Fibroblast of lung (primary cell): ENCODE measurements at regions not wholly inside any gene's neighbourhood (a gene's known extent, or its start where the extent isn't known, plus 50 kb on each side); places are given as distances from the start of the nearest gene placed in this dataset.
A peak's percentile ranks its signal among the peaks of the same experiment; 100 is the strongest.

Experiments
- DNase-seq, 2 donors: peaks; one replicate each; pipeline versions ENCODE4 v3.0.0 to v3.0.0-alpha.2; 2010; ENCODE audit warnings: low read depth in 2 of 2
- H2AFZ ChIP-seq: 2 replicates; pipeline ENCODE4 v1.5.1; 2012; ENCODE audit warnings: low read length, control low read depth, inconsistent platforms
- H3K27ac ChIP-seq: 2 replicates; pipeline ENCODE4 v1.5.1; 2011; ENCODE audit warnings: low read length, control low read depth; ENCODE audit not compliant: insufficient read depth
- H3K27me3 ChIP-seq: 2 replicates; pipeline ENCODE4 v1.5.1; 2011; ENCODE audit warnings: mild to moderate bottlenecking, low read length; ENCODE audit not compliant: control insufficient read depth, insufficient read depth
- H3K36me3 ChIP-seq: 2 replicates; pipeline ENCODE4 v1.5.1; 2011; ENCODE audit warnings: low read length; ENCODE audit not compliant: control insufficient read depth, insufficient read depth
- H3K4me1 ChIP-seq: 2 replicates; pipeline ENCODE4 v1.5.1; 2011; ENCODE audit warnings: low read length; ENCODE audit not compliant: control insufficient read depth, insufficient read depth; ENCODE audit errors: extremely low read depth
- H3K4me2 ChIP-seq: 2 replicates; pipeline ENCODE4 v1.5.1; 2011; ENCODE audit warnings: low read length, control low read depth; ENCODE audit not compliant: insufficient read depth; ENCODE audit errors: extremely low read depth
- H3K4me3 ChIP-seq, 4 experiments: fragments of 200-600 bp in 1 of 4; sonication (generic) in 1 of 4; replicated peaks in 1 of 4; 2 replicates each; pipeline ENCODE4 v1.5.1; 2011 to 2016; ENCODE audit warnings: low read length in 4 of 4, low read depth in 3 of 4, mild to moderate bottlenecking in 3 of 4, control low read depth in 2 of 4, inconsistent platforms in 1 of 4, mixed read lengths in 1 of 4; ENCODE audit not compliant: insufficient read depth in 1 of 4; ENCODE audit errors: control extremely low read depth in 1 of 4
- H3K79me2 ChIP-seq: 2 replicates; pipeline ENCODE4 v1.5.1; 2012; ENCODE audit warnings: mild to moderate bottlenecking, low read length, inconsistent platforms; ENCODE audit not compliant: control insufficient read depth, insufficient read depth
- H3K9ac ChIP-seq: 2 replicates; pipeline ENCODE4 v1.5.1; 2011; ENCODE audit warnings: mild to moderate bottlenecking, low read length, control low read depth; ENCODE audit not compliant: insufficient read depth
- H3K9me3 ChIP-seq: 2 replicates; pipeline ENCODE4 v1.5.1; 2012; ENCODE audit warnings: low read depth, low read length; ENCODE audit not compliant: control insufficient read depth, insufficient read depth
- H4K20me1 ChIP-seq: 2 replicates; pipeline ENCODE4 v1.5.1; 2011; ENCODE audit warnings: low read length; ENCODE audit not compliant: control insufficient read depth, insufficient read depth; ENCODE audit errors: extremely low read depth
- EZH2 ChIP-seq: IDR thresholded peaks from 2 replicates; pipeline ENCODE4 v1.5.1; 2012; ENCODE audit warnings: low read length, control low read depth, mild to moderate bottlenecking; ENCODE audit errors: missing control alignments
- TF ChIP-seq, protein P1 (sequence below), 2 donors: IDR thresholded peaks in 1 of 2; conservative IDR thresholded peaks in 1 of 2; 1 replicate in 1 of 2; 2 replicates in 1 of 2; pipeline ENCODE4 v1.5.1; 2011 to 2012; ENCODE audit warnings: low read length in 2 of 2, control low read depth in 1 of 2, inconsistent platforms in 1 of 2, low read depth in 1 of 2, mild to moderate bottlenecking in 1 of 2

GRCh38 chr2:158038901-158039300 lies 62.8 kb upstream of the UPP2 start:
- H2AFZ ChIP-seq = no peak overlapping the region
- DNase-seq = no peak
- TF ChIP-seq, protein P1, sequence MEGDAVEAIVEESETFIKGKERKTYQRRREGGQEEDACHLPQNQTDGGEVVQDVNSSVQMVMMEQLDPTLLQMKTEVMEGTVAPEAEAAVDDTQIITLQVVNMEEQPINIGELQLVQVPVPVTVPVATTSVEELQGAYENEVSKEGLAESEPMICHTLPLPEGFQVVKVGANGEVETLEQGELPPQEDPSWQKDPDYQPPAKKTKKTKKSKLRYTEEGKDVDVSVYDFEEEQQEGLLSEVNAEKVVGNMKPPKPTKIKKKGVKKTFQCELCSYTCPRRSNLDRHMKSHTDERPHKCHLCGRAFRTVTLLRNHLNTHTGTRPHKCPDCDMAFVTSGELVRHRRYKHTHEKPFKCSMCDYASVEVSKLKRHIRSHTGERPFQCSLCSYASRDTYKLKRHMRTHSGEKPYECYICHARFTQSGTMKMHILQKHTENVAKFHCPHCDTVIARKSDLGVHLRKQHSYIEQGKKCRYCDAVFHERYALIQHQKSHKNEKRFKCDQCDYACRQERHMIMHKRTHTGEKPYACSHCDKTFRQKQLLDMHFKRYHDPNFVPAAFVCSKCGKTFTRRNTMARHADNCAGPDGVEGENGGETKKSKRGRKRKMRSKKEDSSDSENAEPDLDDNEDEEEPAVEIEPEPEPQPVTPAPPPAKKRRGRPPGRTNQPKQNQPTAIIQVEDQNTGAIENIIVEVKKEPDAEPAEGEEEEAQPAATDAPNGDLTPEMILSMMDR (conservative IDR thresholded peaks at IDR 0.05 in 1 of 2, IDR thresholded peaks at IDR 0.05 in 1 of 2; ENCODE audit: low read depth in 1 of 2, low read length in 2 of 2) = no peak
- no peak for TF ChIP-seq EZH2

GRCh38 chr2:158034198-158034866 lies 67.3 kb upstream of the UPP2 start:
- Histone ChIP-seq H3K9ac (no peak overlapping the region), H3K27me3 (no peaks in the 10 kb centered on the region), H2AFZ (no peak overlapping the region), H3K79me2 (no peaks in the 10 kb centered on the region), H3K4me3 (no peak overlapping the region), H3K36me3 (no peaks in the 10 kb centered on the region), H3K9me3 (no peaks in the 10 kb centered on the region), H4K20me1 (no peaks in the 10 kb centered on the region), H3K27ac (no peak overlapping the region), H3K4me2 (no peak overlapping the region), H3K4me1 (no peaks in the 10 kb centered on the region)
- DNase-seq = peak; percentile 48 to 70
- TF ChIP-seq, protein P1 (conservative IDR thresholded peaks at IDR 0.05 in 1 of 2, IDR thresholded peaks at IDR 0.05 in 1 of 2; ENCODE audit: low read depth in 1 of 2, low read length in 2 of 2) = peak; percentile 31 to 59
- TF ChIP-seq EZH2 = no peak

More at GRCh38 chr2:158038901-158039300, 62.8 kb upstream of the UPP2 start:
- Histone ChIP-seq H3K36me3 (no peaks in the 10 kb centered on the region), H4K20me1 (no peaks in the 10 kb centered on the region), H3K4me1 (no peaks in the 10 kb centered on the region), H3K9me3 (no peaks in the 10 kb centered on the region), H3K4me3 (no peak overlapping the region), H3K4me2 (no peak overlapping the region), H3K9ac (no peak overlapping the region), H3K79me2 (no peaks in the 10 kb centered on the region), H3K27me3 (no peaks in the 10 kb centered on the region), H3K27ac (no peak overlapping the region)

GRCh38 chr2:158031371-158031770 lies 70.3 kb upstream of the UPP2 start:
- Histone ChIP-seq H4K20me1 (no peaks in the 10 kb centered on the region), H3K9ac (no peak overlapping the region), H3K27ac (no peak overlapping the region), H3K4me3 (no peak overlapping the region), H3K79me2 (no peaks in the 10 kb centered on the region), H3K9me3 (no peaks in the 10 kb centered on the region), H2AFZ (no peak overlapping the region), H3K4me2 (no peak overlapping the region), H3K4me1 (peaks cover under 1% of the 10 kb centered on the region), H3K27me3 (no peaks in the 10 kb centered on the region), H3K36me3 (no peaks in the 10 kb centered on the region)
- no peak for TF ChIP-seq EZH2
- TF ChIP-seq, protein P1 (conservative IDR thresholded peaks at IDR 0.05 in 1 of 2, IDR thresholded peaks at IDR 0.05 in 1 of 2; ENCODE audit: low read depth in 1 of 2, low read length in 2 of 2) = no peak
- peak in 1 of 2 donors; percentile 35 for DNase-seq
